CD4-positive, alpha-beta T cell treated with Interleukin-15 for 4 hours (primary cell): ENCODE measurements at regions not wholly inside any gene's neighbourhood (a gene's known extent, or its start where the extent isn't known, plus 50 kb on each side); places are given as distances from the start of the nearest gene placed in this dataset.

Experiments used
- DNase-seq: peaks from one replicate; pipeline ENCODE4 v3.0.0-alpha.2; 2020; ENCODE audit warnings: low spot score

- DNase-seq = no peak
Observed at GRCh38 chr10:129371541-129371940, 95.5 kb upstream of the MGMT start.

- no peak for DNase-seq
Observed at GRCh38 chr10:129372172-129372571, 94.9 kb upstream of the MGMT start.

- DNase-seq = no peak
Observed at GRCh38 chr10:129373231-129373630, 93.8 kb upstream of the MGMT start.

- DNase-seq = no peak
Observed at GRCh38 chr10:129373718-129374117, 93.3 kb upstream of the MGMT start.

- DNase-seq = no peak
Observed at GRCh38 chr10:129375171-129375570, 91.9 kb upstream of the MGMT start.

GRCh38 chr10:129375912-129376311, 91.1 kb upstream of the MGMT start:
- no peak for DNase-seq

- no peak for DNase-seq
Observed at GRCh38 chr10:129380279-129380678, 86.8 kb upstream of the MGMT start.

- no peak for DNase-seq
Observed at GRCh38 chr10:129381741-129382140, 85.3 kb upstream of the MGMT start.

GRCh38 chr10:129382401-129382800, 84.6 kb upstream of the MGMT start:
- DNase-seq = no peak

- no peak for DNase-seq
Observed at GRCh38 chr10:129383651-129384050, 83.4 kb upstream of the MGMT start.

GRCh38 chr10:129385600-129385999, 81.4 kb upstream of the MGMT start:
- DNase-seq = no peak

GRCh38 chr10:129386415-129387257, 80.4 kb upstream of the MGMT start:
- no peak for DNase-seq

GRCh38 chr10:129387258-129387525, 79.8 kb upstream of the MGMT start:
- DNase-seq = no peak

GRCh38 chr10:129388435-129388834, 78.6 kb upstream of the MGMT start:
- no peak for DNase-seq

GRCh38 chr10:129389194-129389593, 77.8 kb upstream of the MGMT start:
- DNase-seq = no peak

GRCh38 chr10:129390147-129390546, 76.9 kb upstream of the MGMT start:
- DNase-seq = no peak

GRCh38 chr10:129390726-129391125, 76.3 kb upstream of the MGMT start:
- no peak for DNase-seq

- no peak for DNase-seq
Observed at GRCh38 chr10:129391464-129391863, 75.6 kb upstream of the MGMT start.

GRCh38 chr10:129392855-129393254, 74.2 kb upstream of the MGMT start:
- DNase-seq = no peak

- DNase-seq = no peak
Observed at GRCh38 chr10:129393812-129394211, 73.2 kb upstream of the MGMT start.

- no peak for DNase-seq
Observed at GRCh38 chr10:129394518-129395328, 72.3 kb upstream of the MGMT start.

- DNase-seq = no peak
Observed at GRCh38 chr10:129396021-129396722, 70.9 kb upstream of the MGMT start.
